NCI-H1694 treated with DMSO at 0.1 percent for 48 hours (cell line): ENCODE measurements at regions not wholly inside any gene's neighbourhood (a gene's known extent, or its start where the extent isn't known, plus 50 kb on each side); places are given as distances from the start of the nearest gene placed in this dataset.
"Not testable (repeated sequence)": the region's sequence is repeated elsewhere in the genome, so short reads cannot be mapped to it uniquely, and the experiment has no call there.

Experiments
- DNase-seq: peaks from one replicate; lab custom pipeline; 2025; lab: John Stamatoyannopoulos, UW

DNA sequence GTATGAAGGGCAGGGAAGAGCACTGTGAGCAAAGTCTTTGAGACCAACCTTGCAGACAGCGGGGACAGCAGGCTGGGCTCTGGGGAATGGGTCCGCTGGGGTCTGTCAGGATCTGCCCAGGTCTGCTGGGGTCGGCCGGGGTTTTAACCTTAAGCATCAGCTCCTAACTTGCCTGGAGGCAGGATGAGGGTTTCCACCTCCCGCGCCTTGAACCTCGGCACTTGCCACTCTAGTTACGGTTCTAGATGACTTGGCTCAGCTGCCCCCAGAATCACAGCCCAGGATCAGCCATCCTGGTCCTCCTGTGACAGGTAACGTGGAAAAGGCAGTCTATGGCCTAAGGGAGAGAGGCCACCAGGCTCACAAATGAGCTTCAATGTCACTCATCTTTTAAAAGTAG, 50.4 kb upstream of the CACUL1 start:
- DNase-seq = no peak

DNA sequence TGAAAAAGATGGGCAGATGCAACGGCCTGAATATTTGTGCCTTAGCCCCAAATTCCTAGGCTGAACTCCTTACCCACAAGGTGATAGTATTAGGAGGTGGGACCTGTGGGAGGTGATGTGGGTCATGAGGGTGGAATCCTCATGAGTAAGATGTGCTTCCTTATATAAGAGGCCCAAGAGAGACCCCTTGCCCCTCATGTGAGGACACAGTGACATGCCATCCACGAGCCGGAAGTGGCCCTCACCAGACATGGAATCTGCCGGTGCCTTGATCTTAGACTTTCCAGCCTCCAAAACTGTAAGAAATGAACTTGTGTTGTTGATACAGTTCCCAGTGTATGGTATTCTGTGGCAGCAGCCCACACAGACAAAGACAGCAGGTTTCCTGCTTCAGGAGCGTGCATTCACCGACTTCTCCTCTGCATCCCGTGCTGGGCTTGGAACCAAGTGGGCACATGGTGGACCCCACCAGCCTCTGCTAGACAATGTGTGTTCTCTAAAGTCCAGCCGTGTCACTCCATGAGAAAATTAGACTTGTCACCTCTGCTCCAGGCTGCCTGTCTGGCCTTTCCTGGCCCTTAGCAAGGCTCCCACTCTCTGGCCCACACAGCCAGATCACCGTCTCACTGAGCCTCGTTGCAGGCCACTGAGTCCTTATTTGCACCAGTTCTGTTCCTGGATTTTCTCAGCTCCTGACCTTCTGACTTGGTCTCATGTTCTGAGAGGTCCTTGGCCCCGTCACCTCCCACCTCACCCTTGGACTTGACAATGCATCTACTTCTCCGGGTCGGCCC, 52.9 kb upstream of the CACUL1 start:
- DNase-seq = no peak

DNA sequence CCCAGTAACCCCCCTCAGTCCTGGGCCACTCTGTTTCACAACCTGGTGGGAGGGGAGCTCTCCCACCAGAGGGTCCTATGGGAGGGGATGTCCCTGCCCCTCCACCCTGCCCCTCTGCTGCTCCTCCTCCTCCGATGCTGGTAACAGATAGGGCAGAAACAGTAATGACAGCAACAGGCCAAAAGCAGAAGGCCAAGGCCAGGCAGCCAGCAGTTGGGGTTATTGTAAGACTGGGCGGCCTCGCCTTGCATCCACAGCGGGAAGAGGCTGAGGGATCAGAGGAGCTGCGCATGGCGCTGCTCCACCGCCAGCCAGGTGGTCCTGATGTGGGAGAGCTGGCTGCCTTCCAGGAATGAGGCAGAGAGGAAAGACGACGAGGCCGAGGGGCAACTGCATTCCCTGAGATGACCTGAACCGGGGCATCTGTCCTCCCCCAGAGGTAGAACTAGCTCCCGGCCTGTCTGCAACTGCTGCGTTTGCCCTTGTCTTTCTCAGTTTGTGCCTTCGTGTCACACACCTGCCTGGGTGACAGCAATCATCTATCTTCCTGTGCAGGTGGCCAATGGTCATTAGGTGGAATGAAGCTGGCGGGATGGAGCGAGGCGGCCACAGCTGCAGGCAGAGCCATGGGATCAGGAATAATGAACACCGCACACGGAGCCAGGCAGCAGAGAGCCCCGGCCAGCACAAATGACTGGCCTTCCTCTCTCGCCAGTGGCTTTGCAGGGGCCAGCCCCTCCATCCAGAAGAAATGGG, 54.0 kb upstream of the CACUL1 start:
- DNase-seq = no peak

DNA sequence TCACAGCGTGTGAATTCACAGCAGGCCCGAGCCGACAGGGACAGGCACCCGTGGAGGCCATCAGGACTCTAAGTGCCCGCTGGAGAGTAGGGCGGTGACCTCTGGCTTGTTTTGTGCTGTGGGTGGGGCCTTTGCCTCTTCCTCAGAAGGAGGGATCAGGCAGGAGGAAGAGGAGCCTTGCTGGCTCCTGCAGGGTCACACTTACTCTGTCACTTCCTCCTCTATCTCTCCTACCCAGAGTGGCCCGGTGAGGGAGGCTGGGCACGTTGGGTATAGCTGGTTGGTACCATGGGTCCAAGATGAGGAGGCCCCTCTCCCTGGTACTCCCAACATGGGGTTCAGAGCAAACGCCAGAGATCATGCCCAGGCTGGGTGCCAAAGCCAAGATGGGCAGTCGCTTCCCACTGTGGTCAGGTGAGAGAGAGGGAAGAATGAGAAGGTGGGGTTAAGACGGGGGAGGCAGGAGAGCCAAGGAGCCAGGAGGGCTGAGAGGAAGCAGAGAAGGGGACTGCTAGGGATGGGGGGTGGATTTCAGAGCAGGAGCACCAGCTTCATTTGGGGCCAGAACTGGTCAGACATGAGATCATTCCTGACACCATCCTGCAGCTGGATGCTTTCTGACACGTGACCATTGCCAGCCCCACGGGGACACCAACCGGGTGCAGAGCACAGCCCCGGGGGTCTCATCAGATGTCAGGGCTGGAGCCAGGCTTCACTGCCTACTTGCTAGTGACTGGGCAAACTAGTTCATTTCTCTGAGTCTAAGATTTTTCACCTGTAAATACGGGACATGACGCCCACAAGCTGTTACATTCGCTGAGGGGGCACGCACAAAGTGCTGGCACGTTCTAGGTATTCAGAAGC, 54.8 kb upstream of the CACUL1 start:
- DNase-seq = no peak

DNA sequence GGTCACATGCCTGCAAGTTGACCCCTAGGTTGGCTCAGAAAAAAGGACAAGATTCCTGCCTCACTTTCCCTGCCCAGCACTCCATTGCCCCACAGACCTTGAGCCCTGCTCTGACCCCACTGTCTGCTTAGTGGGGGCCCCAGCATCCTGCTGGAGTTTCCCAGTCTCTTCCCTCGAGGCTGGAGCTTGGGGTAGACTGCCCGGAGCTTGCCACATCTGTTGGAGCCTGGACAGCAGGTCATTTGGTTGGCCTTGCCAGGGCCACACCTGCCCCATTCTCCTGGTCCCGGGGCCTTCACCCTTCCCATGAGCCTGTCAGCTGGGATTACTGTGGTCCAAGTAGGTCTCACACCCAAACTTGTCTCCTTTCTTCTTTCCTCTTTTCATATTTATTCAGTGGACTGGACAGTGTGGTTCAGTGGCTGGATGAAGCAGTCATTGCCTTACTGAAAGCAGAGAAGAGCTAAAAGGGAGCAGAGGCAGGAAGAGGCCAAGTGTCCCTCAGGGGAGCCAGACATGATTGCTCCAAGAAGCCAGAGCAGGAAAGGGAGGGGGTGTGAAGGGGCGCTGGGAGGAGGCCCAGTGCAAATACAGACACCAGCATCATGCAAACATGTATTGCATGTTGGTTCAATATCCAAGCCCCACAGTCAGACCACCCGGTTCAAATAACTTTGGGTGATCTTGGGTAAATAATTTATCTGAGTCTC, 56.2 kb upstream of the CACUL1 start:
- DNase-seq = no peak

DNA sequence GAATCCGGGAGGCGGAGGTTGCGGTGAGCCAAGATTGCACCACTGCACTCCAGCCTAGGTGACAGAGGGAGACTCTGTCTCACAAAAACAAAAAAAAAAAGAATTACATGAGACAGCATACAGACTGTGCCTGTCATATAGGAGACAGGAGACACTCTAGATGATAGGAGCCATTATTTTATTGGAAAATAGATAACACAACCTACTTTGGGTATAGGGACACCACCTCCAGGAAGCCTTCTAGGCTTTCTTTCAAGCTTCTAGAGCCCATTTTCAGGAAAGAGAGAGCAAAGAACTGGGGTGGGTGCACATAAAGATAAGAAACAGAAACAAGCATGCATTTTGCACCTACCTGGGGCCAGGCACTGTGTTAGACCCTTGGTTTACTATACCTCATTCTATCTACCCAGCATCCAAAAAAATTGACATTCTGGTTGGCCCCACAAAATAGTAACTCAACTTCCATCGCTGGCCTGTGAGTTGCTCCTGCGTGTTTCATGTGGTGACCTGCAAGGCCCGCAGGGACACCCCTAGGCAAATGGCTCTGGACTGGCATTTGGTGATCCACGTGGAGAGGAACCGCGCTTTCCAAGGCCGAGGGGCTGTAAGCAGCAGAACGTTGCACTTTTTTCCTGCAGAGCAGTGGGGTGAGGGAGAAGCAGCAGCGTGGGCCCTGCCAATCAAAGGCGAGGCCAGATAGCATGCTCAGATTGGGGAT, 57.1 kb upstream of the CACUL1 start:
- DNase-seq = no peak

DNA sequence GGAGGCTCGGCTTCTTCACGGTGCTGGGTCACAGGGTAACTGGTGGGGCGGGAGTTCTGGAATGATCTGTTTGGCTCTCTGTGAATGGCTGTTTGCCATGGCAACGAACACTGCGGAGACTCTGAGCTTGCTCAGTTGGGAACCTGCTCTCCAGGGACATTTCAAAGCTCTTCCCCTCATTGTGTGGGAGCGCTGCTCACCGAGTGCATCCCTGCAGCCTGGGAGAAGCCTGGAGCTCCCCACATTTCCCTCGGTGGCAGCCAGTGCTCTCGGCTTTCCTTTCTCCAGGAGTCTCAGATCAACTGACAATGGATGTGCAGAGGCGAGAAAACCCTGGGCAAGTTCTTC, 57.6 kb upstream of the CACUL1 start:
- no peak for DNase-seq

DNA sequence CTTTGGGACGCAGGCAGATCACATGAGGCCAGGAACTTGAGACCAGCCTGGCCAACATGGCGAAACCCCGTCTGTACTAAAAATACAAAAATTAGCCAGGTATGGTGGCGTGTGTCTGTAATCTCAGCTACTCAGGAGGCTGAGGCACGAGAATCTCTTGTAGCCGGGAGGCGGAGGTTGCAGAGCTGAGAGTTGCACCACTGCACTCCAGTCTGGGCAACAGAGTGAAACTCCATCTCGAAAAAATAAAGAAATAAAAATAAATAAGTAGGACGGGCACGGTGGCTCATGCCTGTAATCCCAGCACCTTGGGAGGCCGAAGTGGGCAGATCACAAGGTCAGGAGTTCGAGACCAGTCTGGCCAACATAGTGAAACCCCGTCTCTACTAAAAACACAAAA, 58.2 kb upstream of the CACUL1 start:
- DNase-seq = not testable (repeated sequence)

DNA sequence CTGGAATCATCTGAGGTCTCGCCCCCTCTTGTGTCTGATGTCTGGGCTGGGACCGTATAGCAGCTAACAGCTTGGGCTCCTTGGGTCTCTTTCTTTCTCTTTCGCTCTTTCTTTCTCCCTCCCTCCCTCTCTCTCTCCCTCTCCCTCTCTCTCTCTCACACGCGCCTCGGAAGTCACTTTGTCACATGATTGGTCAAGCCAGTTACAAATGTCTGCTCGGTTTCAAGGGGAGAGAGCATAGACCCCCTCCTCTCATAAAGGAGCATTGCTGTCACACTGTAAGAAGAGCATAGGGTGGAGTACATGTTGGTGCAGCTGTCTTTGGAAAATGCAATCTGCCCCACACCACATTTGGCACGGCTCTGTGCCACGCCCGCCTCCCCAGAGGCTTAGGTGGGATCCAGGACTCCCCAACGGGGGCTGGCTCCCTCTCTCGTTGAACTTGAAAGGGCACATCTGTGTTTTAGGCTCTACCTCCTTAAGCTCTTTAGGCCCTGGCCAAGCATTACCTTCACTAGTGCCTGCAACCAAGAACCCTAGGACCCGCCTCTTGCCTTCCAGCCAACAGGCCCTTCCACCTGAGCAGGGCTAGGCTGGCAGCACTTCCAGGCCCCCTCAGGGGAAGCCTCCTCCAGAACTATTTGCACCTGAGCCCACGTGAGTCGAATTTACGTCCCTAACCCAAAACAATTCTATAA, 61.9 kb upstream of the CACUL1 start:
- DNase-seq = no peak

DNA sequence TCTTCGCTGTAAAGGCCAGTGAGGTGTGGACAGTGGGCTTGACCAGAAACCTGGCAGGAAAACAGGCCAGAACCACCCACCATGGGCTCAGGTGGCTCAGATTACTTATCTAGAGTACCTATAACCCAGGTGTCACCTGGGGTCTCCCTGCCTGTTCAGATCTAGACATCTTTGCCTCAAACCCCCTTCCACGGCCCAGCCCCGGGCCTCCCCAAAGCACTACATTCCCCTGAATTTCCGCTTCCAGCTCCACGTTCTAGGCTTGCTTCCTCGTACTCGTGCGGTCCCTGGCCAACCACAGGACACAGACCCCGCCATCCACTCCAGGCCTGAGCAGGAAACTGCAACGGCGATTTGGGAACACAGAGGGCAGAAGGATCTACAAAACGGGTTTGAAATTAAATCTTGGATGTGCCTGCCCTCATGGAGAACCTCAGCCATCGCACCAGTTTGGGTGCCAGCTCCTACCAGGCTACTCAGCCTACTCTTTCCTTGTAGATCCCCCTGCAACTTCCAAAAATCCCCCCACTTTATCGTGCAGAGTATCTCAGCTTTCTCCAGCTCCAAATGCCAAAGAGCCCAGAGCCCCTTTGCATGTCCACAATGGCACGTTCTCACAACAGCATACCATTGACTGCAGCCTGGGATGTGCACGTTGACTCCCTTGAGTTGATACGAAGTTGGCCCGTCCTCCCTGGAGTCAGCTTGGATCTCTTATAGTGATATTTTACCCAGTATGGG, 62.7 kb upstream of the CACUL1 start:
- DNase-seq = no peak

DNA sequence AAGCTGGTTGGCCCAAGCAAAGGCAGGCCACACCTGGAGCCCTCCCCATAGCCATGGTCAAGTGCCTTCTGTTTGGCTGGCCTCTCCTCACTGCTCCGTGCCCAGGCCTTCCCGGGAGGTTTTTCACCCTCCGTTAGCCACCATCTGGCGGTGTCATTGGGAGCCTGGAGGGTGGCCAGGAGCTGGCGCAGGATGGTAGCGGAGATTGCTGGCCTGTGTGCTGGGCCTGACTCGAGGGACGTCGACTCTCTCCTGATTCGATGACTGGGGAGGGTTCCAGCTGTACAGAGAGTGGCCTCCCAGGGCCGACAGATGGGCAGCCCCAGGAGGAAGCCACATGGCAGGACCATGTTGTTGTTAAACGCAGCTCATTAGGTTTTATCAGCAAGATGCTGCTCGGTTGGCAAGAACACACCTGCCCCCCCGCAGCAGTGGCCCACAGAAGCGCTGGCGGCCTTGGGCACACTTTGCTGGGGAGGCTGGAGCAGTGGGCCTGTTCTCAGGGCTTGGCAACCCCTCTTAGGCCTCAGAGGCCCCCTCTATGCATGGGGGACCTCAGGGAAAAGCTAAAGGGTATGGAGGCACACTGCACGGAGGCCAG, 64.0 kb upstream of the CACUL1 start:
- DNase-seq = peak; percentile 79

DNA sequence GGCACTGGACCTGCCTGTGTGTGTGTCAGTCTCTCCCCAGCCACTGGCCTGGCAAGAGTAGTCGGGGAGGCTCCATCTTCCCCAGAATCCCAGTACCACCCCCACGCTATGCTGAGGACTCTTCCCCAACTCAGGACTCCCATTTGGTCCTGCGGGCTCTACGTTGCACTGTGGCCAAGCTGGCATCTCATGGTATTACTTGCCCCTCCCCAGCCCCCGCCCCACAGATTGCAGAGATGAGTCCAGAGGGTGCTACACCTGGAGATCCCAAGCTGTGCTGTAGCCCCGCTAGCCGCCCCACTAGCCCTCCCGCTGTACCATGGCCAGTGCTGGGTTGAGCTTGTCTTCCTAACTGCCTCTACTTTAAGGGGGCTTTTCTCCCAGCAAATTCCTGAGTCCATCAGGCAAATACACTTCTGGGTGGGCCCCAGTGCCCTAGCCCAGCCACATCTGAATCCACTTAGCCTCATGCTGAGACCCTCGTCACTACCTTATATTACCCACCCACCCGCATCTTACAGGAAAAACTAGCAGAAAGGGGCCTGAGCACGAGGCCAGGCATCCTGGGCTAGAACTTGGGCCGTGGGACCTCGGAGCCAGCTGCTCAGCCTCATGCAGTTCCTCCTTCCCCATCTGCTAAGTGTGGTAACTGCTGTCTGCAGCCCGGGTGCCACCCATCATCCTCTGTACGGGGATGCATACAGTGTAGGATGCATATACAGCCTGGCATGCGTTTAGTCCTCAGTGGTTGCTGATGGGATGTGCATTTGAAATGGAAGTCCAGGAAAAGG, 65.8 kb upstream of the CACUL1 start:
- peak; percentile 22 for DNase-seq

DNA sequence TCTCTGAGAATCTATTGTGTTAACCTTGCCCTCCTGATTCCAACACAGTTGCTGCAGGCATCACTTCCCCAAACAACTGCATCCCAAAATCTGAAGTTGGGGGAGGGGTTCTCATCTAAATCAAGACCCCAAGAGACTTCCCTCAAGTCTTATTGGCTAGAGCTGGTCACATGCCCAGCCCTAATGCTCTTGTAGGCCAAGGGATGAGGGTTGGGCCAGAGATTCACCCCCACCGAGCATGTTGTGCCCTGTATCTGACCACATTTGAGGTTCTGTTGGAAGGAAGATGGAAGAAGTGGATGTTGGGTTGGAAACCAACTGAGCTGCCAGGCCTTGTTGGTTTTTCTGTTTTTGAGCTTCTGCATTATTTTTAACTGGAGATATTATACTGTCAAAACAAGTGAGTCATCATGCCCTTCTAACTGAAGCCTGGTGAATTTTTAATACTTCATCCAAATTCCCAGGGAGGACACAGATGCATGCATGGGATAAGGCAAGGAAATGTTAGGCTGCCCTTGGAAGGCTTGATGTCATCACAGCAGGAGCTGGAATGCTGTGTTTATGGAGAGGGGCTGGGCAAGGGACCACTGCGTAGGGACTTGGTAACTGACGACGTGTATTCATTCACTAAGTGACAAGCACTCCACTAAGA, 68.6 kb upstream of the CACUL1 start:
- DNase-seq = no peak

DNA sequence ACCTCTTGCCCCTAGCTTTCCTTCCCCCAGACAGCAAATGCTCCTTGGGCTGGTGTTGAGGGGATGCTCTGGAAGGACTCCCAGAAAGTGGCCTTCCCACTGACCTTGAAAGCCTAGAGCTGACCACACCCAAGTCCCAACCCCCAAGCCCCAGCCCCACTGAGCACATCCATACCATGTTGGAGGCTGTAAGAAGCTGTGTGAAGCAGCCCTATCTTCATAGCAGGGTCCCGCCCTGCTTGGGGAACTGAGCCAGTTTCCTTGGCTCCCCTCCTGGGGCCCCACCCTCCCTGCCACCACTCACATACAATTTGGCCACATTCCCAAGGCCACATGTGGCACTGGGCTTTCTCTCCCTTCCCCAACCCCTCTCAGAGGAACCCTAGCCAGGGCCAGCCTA, 72.3 kb upstream of the CACUL1 start:
- no peak for DNase-seq

DNA sequence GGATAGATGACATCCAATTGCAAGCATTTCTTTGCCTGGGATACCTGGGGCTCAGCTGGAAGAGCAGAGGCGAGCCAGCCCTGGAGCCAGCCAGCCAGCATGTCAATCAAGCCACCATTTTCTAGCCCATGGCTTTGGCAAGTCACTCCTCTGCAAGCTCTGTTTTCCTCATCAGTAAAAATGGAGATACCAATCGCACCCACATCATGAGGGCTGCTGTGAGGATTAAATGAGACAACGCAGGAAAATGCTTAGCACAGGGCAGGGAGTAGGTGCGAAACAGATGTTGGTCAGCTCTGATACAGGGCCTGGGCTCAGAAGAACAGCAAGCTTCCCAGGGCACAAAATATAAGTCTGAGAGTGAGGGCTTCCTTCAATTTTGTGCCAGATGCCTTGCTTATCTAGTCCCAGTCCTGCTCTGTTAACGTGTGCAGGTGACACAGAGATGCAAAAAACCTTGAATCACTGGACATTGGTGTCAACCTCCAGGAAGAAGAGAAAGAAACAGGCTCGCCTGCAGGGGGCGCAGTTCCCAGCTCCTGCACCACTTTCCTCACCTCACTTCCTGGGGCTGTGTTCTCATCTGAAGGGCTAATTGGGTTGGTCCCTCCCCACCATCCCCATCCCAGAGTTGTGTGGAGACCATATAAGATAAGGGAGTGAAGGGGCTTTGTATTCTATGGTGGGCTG, 72.8 kb upstream of the CACUL1 start:
- no peak for DNase-seq

DNA sequence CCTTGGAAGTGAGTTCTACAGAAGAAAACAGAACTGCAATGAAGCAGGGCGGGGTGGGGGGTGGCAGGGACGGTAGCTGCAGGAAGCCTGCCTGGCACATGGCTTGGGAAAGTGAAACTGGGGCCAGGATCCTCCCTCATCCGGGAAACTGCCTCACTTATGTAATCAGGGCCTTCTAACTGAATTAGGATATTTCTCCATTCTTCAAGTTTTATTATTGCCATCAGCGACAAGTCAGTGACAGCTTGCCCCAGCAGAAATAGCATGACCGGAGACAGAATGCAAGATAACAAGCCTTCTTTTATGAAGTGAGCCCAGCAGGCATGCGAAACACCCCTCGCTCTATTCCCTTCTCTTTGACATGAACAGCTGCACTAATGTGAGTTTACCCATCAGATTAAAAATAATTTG, 77.5 kb upstream of the CACUL1 start:
- DNase-seq = peak; percentile 38

DNA sequence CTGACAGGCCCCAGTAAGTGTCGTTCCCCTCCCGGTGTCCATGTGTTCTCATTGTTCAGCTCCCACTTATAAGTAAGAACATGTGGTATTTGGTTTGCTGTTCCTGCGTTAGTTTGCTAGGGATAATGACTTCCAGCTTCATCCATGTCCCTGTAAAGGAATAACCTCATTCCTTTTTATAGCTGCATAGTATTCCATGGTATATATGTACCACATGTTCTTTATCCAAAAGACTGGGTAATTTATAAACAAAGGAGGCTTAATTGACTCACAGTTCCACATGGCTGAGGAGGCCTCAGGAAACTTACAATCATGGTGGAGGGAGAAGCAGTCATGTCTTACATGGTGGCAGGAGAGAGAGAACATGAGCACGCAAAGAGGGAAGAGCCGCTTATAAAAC, 79.6 kb upstream of the CACUL1 start:
- DNase-seq = not testable (repeated sequence)
